PFSK-1 (cell line): ENCODE measurements at regions not wholly inside any gene's neighbourhood (a gene's known extent, or its start where the extent isn't known, plus 50 kb on each side); places are given as distances from the start of the nearest gene placed in this dataset.

ENCODE experiments used
- FOXP2 ChIP-seq: optimal IDR thresholded peaks from 2 replicates; pipeline ENCODE3; 2011; ENCODE audit warnings: borderline replicate concordance, control low read depth, inconsistent platforms; ENCODE audit not compliant: insufficient read depth; ENCODE audit errors: extremely low read length, extremely low read depth
- POLR2AphosphoS5 ChIP-seq: IDR thresholded peaks from 2 replicates; pipeline ENCODE4 v1.6.1; 2012; ENCODE audit warnings: low read depth, mild to moderate bottlenecking, control low read depth, low read length, moderate library complexity
- SIN3A ChIP-seq: IDR thresholded peaks from 2 replicates; pipeline ENCODE4 v1.6.1; 2012; ENCODE audit warnings: mild to moderate bottlenecking, low read length, moderate library complexity, borderline replicate concordance; ENCODE audit not compliant: insufficient read depth
- TAF1 ChIP-seq: IDR thresholded peaks from 2 replicates; pipeline ENCODE4 v1.6.1; 2012; ENCODE audit warnings: low read length, control low read depth, borderline replicate concordance; ENCODE audit not compliant: insufficient read depth
- TF ChIP-seq, protein P1 (sequence below), 2 experiments: IDR thresholded peaks; 2 replicates each; pipeline versions ENCODE4 v1.6.1 to v1.8.0; 2011 to 2012; ENCODE audit warnings: low read depth in 2 of 2, low read length in 2 of 2, control low read depth in 1 of 2, inconsistent platforms in 1 of 2, mild to moderate bottlenecking in 1 of 2, moderate library complexity in 1 of 2; ENCODE audit not compliant: insufficient read depth in 1 of 2

DNA sequence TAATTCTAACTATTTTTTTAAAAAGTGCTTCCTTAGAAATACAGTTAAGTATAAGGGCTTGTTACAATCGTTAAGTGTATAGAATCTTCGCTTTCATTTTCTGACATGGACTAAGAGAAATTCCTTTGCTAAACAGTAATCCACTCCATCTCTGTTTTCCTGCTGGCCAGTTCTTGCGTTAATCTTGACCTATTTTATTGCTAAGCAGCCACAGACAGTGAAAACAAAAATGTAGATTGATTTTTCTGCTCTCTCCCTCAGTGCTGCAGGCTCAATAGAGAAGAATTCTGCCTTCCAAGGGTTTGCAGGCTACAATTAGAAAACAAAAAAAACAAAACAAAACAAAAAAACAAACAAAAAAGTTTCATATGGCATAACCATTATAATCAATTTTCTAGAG is 310.4 kb upstream of the ADARB2 start:
- TF ChIP-seq FOXP2 (no peak), POLR2AphosphoS5 (no peak), SIN3A (no peak), TAF1 (no peak)
- TF ChIP-seq, protein P1, sequence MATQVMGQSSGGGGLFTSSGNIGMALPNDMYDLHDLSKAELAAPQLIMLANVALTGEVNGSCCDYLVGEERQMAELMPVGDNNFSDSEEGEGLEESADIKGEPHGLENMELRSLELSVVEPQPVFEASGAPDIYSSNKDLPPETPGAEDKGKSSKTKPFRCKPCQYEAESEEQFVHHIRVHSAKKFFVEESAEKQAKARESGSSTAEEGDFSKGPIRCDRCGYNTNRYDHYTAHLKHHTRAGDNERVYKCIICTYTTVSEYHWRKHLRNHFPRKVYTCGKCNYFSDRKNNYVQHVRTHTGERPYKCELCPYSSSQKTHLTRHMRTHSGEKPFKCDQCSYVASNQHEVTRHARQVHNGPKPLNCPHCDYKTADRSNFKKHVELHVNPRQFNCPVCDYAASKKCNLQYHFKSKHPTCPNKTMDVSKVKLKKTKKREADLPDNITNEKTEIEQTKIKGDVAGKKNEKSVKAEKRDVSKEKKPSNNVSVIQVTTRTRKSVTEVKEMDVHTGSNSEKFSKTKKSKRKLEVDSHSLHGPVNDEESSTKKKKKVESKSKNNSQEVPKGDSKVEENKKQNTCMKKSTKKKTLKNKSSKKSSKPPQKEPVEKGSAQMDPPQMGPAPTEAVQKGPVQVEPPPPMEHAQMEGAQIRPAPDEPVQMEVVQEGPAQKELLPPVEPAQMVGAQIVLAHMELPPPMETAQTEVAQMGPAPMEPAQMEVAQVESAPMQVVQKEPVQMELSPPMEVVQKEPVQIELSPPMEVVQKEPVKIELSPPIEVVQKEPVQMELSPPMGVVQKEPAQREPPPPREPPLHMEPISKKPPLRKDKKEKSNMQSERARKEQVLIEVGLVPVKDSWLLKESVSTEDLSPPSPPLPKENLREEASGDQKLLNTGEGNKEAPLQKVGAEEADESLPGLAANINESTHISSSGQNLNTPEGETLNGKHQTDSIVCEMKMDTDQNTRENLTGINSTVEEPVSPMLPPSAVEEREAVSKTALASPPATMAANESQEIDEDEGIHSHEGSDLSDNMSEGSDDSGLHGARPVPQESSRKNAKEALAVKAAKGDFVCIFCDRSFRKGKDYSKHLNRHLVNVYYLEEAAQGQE (IDR thresholded peaks at IDR 0.05; ENCODE audit: insufficient read depth in 1 of 2, low read depth in 2 of 2, low read length in 2 of 2) = no peak

DNA sequence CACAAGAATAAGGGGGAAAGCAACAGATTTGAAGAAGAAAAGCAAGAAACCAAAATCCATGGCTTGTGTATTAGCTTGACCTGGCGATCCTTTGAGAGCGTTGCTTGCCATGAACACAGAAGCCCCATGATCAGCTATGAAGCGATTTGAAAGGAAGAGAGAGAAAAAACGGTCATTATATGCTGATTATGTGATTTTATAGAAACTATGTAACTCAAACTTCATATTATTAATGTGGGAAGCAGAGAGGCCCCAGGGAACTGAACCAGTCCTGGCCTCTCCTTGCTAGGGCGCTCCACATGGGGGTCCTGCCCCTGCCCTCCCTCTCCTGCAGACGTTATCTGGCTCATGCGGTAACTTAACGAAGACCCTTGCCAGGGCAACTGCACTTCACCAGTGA is 306.1 kb upstream of the ADARB2 start:
- TF ChIP-seq TAF1 (no peak), FOXP2 (no peak), SIN3A (no peak), POLR2AphosphoS5 (no peak)
- TF ChIP-seq, protein P1 (IDR thresholded peaks at IDR 0.05; ENCODE audit: insufficient read depth in 1 of 2, low read depth in 2 of 2, low read length in 2 of 2) = no peak

- TF ChIP-seq FOXP2 (no peak), SIN3A (no peak), POLR2AphosphoS5 (no peak), TAF1 (no peak)
- TF ChIP-seq, protein P1 (IDR thresholded peaks at IDR 0.05; ENCODE audit: insufficient read depth in 1 of 2, low read depth in 2 of 2, low read length in 2 of 2) = no peak
Observed at GRCh38 chr10:2038036-2038435, 300.7 kb upstream of the ADARB2 start.

DNA sequence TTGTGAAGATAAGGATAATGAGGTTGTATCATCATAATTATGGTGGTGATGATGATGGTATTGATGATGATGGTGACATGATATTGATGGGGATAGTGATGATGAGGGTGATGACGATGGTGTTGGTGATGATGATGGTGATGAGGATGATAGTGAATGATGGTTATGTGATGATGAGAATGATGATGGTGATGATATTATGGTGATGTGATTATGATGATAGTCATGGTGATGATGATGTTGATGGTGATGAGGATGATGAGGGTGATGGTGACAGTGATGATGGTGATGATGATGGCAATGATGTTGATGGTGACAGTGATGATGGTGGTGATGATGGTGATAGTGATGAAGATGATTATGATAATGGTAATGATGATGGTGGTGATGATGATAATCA is 299.9 kb upstream of the ADARB2 start:
- TF ChIP-seq FOXP2 = no peak

- TF ChIP-seq TAF1 = no peak
- TF ChIP-seq FOXP2 = no peak
- TF ChIP-seq, protein P1 (IDR thresholded peaks at IDR 0.05; ENCODE audit: insufficient read depth in 1 of 2, low read depth in 2 of 2, low read length in 2 of 2) = no peak
- TF ChIP-seq POLR2AphosphoS5 = no peak
- no peak for TF ChIP-seq SIN3A
Observed at GRCh38 chr10:2036209-2036608, 298.9 kb upstream of the ADARB2 start.
